ENCODE measurements at regions not wholly inside any gene's neighbourhood (a gene's known extent, or its start where the extent isn't known, plus 50 kb on each side); places are given as distances from the start of the nearest gene placed in this dataset.

GRCh38 chr2:221286406-221286805 lies 285.7 kb downstream of the EPHA4 start:
- no peak for DNase-seq (ENCODE audit: low read depth in 2 of 2)

- no peak for DNase-seq (ENCODE audit: low read depth in 2 of 2)
Observed at GRCh38 chr2:221289389-221289788, 282.7 kb downstream of the EPHA4 start.

DNA sequence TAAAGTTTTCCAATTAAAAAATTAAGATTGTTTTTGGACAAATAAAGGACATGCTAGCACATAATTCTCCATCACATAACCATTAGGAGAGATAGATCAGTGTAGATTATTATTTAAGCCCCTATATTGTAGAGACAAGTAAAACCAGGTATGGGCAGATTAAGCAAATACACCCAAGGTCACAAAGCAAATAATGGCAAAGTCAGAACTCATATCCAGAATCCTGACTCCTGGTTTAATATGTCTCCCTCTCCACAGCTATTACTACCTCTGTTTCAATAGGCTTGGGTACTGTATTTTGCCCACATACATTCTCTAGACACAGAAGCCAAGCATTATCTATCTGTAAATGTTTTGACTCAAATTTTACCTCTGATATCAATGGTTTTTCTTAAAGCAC lies 282.3 kb downstream of the EPHA4 start:
- no peak for DNase-seq (ENCODE audit: low read depth in 2 of 2)

- DNase-seq (ENCODE audit: low read depth in 2 of 2), result no peak
Observed at GRCh38 chr2:221293949-221294742, 278.0 kb downstream of the EPHA4 start.

DNA sequence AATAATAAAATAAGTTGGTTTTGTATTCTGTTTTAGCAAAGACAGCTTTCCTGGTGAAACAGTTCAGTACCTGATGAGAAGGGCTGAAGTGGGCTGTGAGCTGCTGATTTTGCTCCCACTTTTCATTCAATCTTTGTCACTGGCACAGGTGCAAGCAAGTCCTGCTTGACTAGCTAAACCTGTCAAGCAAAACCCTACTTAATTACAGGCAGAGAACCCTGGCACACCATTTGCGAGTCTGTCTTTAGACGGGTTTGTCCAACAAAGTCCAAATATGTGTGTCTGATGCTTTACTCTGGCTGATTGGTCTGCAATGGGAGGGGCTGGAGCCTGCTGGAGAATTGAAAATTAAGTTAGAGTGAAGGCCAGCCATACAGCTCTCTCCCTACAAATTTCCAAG lies 267.2 kb downstream of the EPHA4 start:
- no peak for DNase-seq (ENCODE audit: low read depth in 2 of 2)

DNA sequence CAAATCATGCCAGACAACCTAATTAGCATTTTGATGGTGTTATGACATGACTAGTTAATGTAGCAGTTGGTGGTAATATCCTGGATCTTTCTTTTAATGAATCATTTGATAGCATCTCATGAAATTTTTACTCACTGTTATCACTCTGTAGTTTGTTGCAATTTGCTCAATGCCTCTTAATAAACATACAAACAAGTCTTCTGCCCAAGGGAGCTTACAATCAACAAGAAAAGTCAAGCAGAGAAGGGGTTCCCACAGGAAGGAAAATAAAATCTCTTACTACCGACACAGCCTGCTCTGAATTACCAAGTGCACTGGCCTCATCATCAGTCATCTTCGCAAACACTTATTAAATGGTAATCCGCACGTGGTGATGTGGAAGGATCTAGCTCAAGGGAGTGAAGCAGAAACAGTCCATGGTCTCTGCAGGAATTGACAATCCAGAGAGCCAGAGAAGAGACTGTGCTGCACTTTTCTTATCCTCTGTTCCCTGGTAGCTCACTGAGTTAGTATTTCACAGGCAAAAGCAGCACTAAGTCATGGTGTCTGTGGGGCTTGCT lies 263.5 kb downstream of the EPHA4 start:
- no peak for DNase-seq (ENCODE audit: low read depth in 2 of 2)

GRCh38 chr2:221309892-221310583 lies 262.1 kb downstream of the EPHA4 start:
- DNase-seq (ENCODE audit: low read depth in 2 of 2), result no peak

DNA sequence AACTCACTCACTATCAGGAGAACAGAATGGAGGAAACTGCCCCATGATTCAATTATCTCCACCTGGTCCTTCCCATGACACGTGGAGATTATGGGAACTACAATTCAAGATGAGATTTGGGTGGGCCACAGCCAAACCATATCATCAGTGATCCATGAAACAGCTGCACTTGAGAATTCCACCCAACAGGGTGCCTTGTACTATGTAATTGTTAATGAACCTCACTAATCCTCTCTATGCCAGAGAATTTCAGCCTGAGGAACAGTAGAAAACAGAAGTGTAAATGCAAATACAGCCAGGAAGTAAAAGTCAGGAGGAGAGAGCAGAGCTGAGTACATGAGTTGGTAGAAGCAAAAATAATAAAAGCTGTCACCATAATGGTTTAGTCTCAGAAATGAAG lies 261.4 kb downstream of the EPHA4 start:
- no peak for DNase-seq (ENCODE audit: low read depth in 2 of 2)

DNA sequence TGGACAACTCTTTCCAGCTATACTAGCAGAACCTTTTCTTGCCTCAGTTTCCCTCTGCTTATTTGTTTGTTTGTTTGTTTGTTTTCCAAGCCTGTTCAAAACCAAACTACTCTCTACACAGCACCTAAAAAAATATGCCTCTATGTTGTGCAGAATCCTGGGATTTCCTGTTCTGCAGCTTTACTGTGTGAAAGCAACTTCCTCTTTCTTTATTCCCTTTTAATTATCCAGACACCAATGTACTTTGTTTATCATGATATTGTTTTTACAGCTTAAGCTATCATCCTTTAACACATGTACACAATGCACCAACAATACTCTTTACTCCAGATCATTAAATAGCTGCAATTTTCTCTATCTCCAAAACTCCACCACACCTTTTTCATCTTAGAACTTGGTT lies 259.5 kb downstream of the EPHA4 start:
- no peak for DNase-seq (ENCODE audit: low read depth in 2 of 2)

DNA sequence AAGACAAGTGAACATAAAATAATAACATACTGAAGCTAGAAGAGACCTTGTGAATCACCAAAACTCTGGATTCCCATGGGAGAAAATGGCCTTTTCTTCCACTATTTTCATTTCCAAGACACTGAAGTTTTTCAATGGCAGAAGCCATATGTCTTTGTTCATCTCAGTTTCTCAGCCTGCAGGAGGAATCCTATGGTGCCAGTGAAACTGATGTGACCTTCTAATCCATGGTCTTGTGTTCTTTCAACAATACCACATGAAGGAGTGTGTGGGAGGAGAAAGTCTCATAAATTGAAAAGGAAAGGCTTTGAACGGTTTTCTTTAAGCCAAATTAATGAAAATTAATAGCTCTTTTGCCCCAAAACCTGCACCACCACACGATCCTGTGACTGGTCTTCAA lies 257.3 kb downstream of the EPHA4 start:
- DNase-seq (ENCODE audit: low read depth in 2 of 2), result no peak

GRCh38 chr2:221318376-221319130 lies 253.6 kb downstream of the EPHA4 start:
- DNase-seq (ENCODE audit: low read depth in 2 of 2), result no peak

- DNase-seq (ENCODE audit: low read depth in 2 of 2), result no peak
Observed at GRCh38 chr2:221322741-221323140, 249.4 kb downstream of the EPHA4 start.

DNA sequence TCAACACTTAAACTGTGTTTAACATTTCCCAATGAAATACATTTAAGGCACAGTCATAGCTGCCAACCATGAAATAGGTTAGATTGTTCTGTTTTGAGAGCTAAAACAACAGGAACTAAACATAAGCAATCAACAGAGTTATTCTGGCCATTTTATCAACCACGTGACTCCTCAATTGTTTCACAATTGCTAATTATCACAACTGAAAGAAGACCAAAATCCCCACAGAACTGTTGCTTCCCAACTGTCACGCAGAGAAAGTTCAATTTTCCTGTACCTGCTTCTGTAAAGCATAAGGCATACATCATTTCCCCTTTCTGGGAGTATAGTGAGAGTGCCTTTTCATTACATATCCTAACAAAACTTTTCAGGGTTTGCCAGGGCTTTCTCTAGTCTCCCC lies 248.6 kb downstream of the EPHA4 start:
- DNase-seq (ENCODE audit: low read depth in 2 of 2), result no peak

- no peak for DNase-seq (ENCODE audit: low read depth in 2 of 2)
Observed at GRCh38 chr2:221330436-221330835, 241.7 kb downstream of the EPHA4 start.

DNA sequence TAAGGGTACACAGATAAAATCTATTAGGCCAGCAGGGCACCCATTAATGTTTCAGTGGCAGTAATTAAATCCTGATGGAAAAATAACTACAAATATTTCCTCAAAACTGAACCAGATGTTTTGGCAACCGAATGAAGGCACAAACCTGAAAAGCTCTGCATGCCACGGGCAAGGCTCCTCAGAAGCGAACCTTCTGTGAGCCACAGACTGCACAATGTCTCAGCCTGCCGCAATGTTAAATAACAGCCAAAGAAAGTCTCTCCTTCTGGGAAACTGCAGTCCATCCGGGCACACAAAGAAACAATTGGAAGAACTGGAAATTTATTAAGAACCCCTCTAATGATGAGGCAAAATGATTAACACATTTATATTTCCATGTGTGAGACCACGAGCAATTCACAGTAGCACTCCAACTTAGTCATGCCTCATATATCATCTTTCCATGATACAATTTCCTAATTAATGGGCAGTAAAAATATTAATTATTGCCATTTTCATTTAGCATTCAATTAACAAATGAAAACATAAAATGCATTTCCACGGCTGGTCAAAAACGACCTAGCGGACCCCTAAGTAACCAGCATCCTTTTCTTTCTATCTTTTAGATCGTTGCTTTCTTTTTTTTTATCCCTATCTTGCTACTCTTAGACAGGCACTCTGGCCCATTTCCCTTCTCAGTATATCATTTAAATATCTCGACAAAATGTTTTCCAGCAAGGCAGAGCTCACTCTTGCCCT lies 237.5 kb downstream of the EPHA4 start:
- no peak for DNase-seq (ENCODE audit: low read depth in 2 of 2)

GRCh38 chr2:221335219-221335752 lies 236.8 kb downstream of the EPHA4 start:
- DNase-seq (ENCODE audit: low read depth in 2 of 2), result no peak

DNA sequence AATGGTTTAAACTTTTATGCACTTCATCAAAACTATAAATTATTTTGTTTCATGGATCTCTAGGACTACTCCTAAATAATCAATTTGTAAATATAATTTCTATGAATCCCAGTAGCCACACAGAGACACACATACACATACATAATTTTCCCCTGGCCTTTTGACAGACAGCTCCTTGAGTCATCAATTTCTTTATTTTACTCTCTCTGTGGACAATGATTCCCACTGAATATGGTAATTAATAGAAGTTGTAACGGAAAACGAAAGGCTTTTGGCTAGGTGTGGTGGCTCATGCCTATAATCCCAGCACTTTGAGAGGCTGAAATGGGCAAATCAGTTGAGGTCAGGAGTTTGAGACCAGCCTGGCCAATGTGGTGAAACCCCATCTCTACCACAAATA lies 235.1 kb downstream of the EPHA4 start:
- DNase-seq (ENCODE audit: low read depth in 2 of 2), result no peak

- no peak for DNase-seq (ENCODE audit: low read depth in 2 of 2)
Observed at GRCh38 chr2:221337957-221338685, 234.0 kb downstream of the EPHA4 start.

- no peak for DNase-seq (ENCODE audit: low read depth in 2 of 2)
Observed at GRCh38 chr2:221342388-221342787, 229.7 kb downstream of the EPHA4 start.

DNA sequence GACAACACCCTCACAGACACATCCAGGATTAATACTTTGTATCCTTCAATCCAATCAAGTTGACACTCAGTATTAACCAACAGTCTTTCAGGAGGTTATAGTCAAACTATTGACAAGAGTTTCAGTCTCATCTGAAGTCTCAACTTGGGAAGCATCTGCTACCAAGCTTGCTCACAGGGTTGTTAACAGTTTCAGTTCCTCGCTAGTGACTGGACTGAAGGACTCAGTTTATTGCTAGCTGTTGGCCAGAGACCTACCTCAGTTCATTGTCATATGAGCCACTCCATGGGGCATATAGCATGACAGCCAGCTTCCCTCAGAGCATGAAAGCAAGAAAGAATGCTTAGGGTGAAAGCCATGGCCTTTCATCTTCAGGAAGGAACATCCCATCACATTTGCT lies 228.6 kb downstream of the EPHA4 start:
- no peak for DNase-seq (ENCODE audit: low read depth in 2 of 2)

GRCh38 chr2:221345516-221345915 lies 226.6 kb downstream of the EPHA4 start:
- DNase-seq (ENCODE audit: low read depth in 2 of 2), result no peak

Measured in activated CD4-positive, alpha-beta T cell treated with anti-CD3 and anti-CD28 coated beads for 24 hours (primary cell).